Neural cell (in vitro differentiated cells): ENCODE measurements at regions not wholly inside any gene's neighbourhood (a gene's known extent, or its start where the extent isn't known, plus 50 kb on each side); places are given as distances from the start of the nearest gene placed in this dataset.

Source experiments
- CTCF ChIP-seq: fragments of 450-650 bp; IDR thresholded peaks from 2 replicates; pipeline ENCODE4 v1.5.1; 2014; ENCODE audit warnings: antibody characterized with exemption, mild to moderate bottlenecking, moderate library complexity; ENCODE audit not compliant: poor library complexity, severe bottlenecking
- EP300 ChIP-seq: fragments of 450-650 bp; conservative IDR thresholded peaks from 2 replicates; pipeline ENCODE4 v1.6.1; 2014; ENCODE audit warnings: antibody characterized with exemption, mild to moderate bottlenecking, moderate library complexity; ENCODE audit not compliant: poor library complexity, severe bottlenecking
- EZH2 ChIP-seq: fragments of 200-600, 300-800 bp; shearing (Covaris generic), sonication (generic); IDR thresholded peaks from 2 replicates; pipeline ENCODE4 v1.6.1; 2014; ENCODE audit warnings: antibody characterized with exemption, low read length, borderline replicate concordance, mild to moderate bottlenecking; ENCODE audit not compliant: insufficient read depth, poor library complexity, severe bottlenecking
- POLR2AphosphoS5 ChIP-seq: IDR thresholded peaks from 2 replicates; pipeline ENCODE4 v1.6.1; 2012
- RAD21 ChIP-seq: fragments of 450-650 bp; conservative IDR thresholded peaks from 2 replicates; pipeline ENCODE4 v1.6.1; 2014; ENCODE audit warnings: antibody characterized with exemption, mild to moderate bottlenecking, moderate library complexity
- REST ChIP-seq: IDR thresholded peaks from 2 replicates; pipeline ENCODE4 v1.6.1; 2012; ENCODE audit warnings: borderline replicate concordance
- SMC3 ChIP-seq: fragments of 450-650 bp; conservative IDR thresholded peaks from 2 replicates; pipeline ENCODE4 v1.6.1; 2014; ENCODE audit warnings: antibody characterized with exemption, mild to moderate bottlenecking, moderate library complexity; ENCODE audit not compliant: poor library complexity
- TAF1 ChIP-seq: IDR thresholded peaks from 2 replicates; pipeline ENCODE4 v1.6.1; 2012; ENCODE audit warnings: low read depth

DNA sequence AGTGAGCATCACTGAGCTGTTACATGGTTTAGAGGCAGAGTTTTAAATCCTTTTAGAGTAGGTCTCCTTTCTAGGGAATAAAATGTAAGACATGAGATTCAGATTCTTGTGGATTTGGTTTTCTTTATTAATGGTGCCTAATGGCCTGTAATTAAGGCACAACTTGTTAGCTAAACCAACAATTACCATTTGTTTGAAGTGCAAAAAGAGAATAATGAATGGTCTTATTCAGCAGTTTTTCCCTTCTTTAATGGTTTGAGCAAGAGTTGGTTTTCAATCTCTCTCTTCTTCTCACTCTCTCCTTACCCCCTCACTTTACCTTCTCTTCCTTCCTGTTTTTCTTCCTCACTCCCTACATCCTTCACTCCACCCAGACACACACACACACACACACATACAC, 312.2 kb upstream of the TRIB2 start:
- no peak for TF ChIP-seq EZH2
- no peak for TF ChIP-seq CTCF
- no peak for TF ChIP-seq SMC3
- TF ChIP-seq EP300, result no peak
- no peak for TF ChIP-seq POLR2AphosphoS5
- no peak for TF ChIP-seq RAD21
- TF ChIP-seq REST, result no peak
- TF ChIP-seq TAF1, result no peak
